ENCODE measurements at regions not wholly inside any gene's neighbourhood (a gene's known extent, or its start where the extent isn't known, plus 50 kb on each side); places are given as distances from the start of the nearest gene placed in this dataset.

GRCh38 chr1:112770724-112771123, 55.6 kb upstream of the PPM1J start:
- TF ChIP-seq CTCF (IDR thresholded peaks at IDR 0.05) (no peak), POLR2AphosphoS5 (IDR thresholded peaks at IDR 0.05) (no peak), EP300 (IDR thresholded peaks at IDR 0.05; ENCODE audit: low read depth) (no peak)

All from transverse colon (tissue), 4 donors.